ENCODE measurements at regions not wholly inside any gene's neighbourhood (a gene's known extent, or its start where the extent isn't known, plus 50 kb on each side); places are given as distances from the start of the nearest gene placed in this dataset.

- Mint-ChIP-seq H3K9me3 (no peaks in the 10 kb centered on the region), H3K27me3 (no peaks in the 10 kb centered on the region), H3K4me3 (no peak overlapping the region), H3K36me3 (ENCODE audit: low read depth) (no peaks in the 10 kb centered on the region), H3K27ac (no peak overlapping the region), H3K4me1 (peaks cover 12% of the 10 kb centered on the region)
- ATAC-seq (replicated peaks) = no peak
Observed at GRCh38 chr1:114323959-114324661, 170.4 kb upstream of the SYT6 start.

GRCh38 chr1:114322734-114323133 is 169.1 kb upstream of the SYT6 start:
- Mint-ChIP-seq H3K36me3 (ENCODE audit: low read depth) (no peaks in the 10 kb centered on the region), H3K4me3 (no peak overlapping the region), H3K27ac (no peak overlapping the region), H3K27me3 (no peaks in the 10 kb centered on the region), H3K4me1 (peaks cover 8% of the 10 kb centered on the region), H3K9me3 (no peaks in the 10 kb centered on the region)
- ATAC-seq (replicated peaks) = no peak

GRCh38 chr1:114322207-114322606 is 168.5 kb upstream of the SYT6 start:
- H3K9me3 Mint-ChIP-seq = no peaks in the 10 kb centered on the region
- ATAC-seq (replicated peaks) = no peak
- peaks cover 8% of the 10 kb centered on the region for H3K4me1 Mint-ChIP-seq
- no peak overlapping the region for H3K27ac Mint-ChIP-seq
- H3K4me3 Mint-ChIP-seq = no peak overlapping the region
- no peaks in the 10 kb centered on the region for H3K36me3 Mint-ChIP-seq (ENCODE audit: low read depth)
- H3K27me3 Mint-ChIP-seq = no peaks in the 10 kb centered on the region

- no peak for ATAC-seq (replicated peaks)
- H3K4me3 Mint-ChIP-seq = no peak overlapping the region
- H3K27ac Mint-ChIP-seq = no peak overlapping the region
- no peaks in the 10 kb centered on the region for H3K27me3 Mint-ChIP-seq
- no peaks in the 10 kb centered on the region for H3K36me3 Mint-ChIP-seq (ENCODE audit: low read depth)
- H3K4me1 Mint-ChIP-seq = peaks cover 8% of the 10 kb centered on the region
- no peaks in the 10 kb centered on the region for H3K9me3 Mint-ChIP-seq
Observed at GRCh38 chr1:114320586-114320985, 166.9 kb upstream of the SYT6 start.

- Mint-ChIP-seq H3K36me3 (ENCODE audit: low read depth) (no peaks in the 10 kb centered on the region), H3K27me3 (no peaks in the 10 kb centered on the region), H3K27ac (no peak overlapping the region), H3K9me3 (no peaks in the 10 kb centered on the region), H3K4me3 (no peak overlapping the region), H3K4me1 (peaks cover 8% of the 10 kb centered on the region)
- no peak for ATAC-seq (replicated peaks)
Observed at GRCh38 chr1:114319418-114319817, 165.7 kb upstream of the SYT6 start.

GRCh38 chr1:114318961-114319360 is 165.3 kb upstream of the SYT6 start:
- Mint-ChIP-seq H3K9me3 (no peaks in the 10 kb centered on the region), H3K36me3 (ENCODE audit: low read depth) (no peaks in the 10 kb centered on the region), H3K4me1 (peaks cover 8% of the 10 kb centered on the region), H3K27me3 (no peaks in the 10 kb centered on the region), H3K27ac (no peak overlapping the region), H3K4me3 (no peak overlapping the region)
- no peak for ATAC-seq (replicated peaks)

- Mint-ChIP-seq H3K27ac (no peak overlapping the region), H3K4me3 (no peak overlapping the region), H3K36me3 (ENCODE audit: low read depth) (no peaks in the 10 kb centered on the region), H3K4me1 (no peaks in the 10 kb centered on the region), H3K27me3 (no peaks in the 10 kb centered on the region), H3K9me3 (no peaks in the 10 kb centered on the region)
- ATAC-seq (replicated peaks) = no peak
Observed at GRCh38 chr1:114316204-114316603, 162.5 kb upstream of the SYT6 start.

GRCh38 chr1:114315631-114316030 is 162.0 kb upstream of the SYT6 start:
- Mint-ChIP-seq H3K4me3 (no peak overlapping the region), H3K4me1 (no peaks in the 10 kb centered on the region), H3K36me3 (ENCODE audit: low read depth) (no peaks in the 10 kb centered on the region), H3K27me3 (no peaks in the 10 kb centered on the region), H3K9me3 (peaks cover 4% of the 10 kb centered on the region), H3K27ac (no peak overlapping the region)
- no peak for ATAC-seq (replicated peaks)

GRCh38 chr1:114314576-114314975 is 160.9 kb upstream of the SYT6 start:
- no peaks in the 10 kb centered on the region for H3K36me3 Mint-ChIP-seq (ENCODE audit: low read depth)
- no peaks in the 10 kb centered on the region for H3K4me1 Mint-ChIP-seq
- no peaks in the 10 kb centered on the region for H3K27me3 Mint-ChIP-seq
- H3K27ac Mint-ChIP-seq = no peak overlapping the region
- no peak for ATAC-seq (replicated peaks)
- no peak overlapping the region for H3K4me3 Mint-ChIP-seq
- H3K9me3 Mint-ChIP-seq = peaks cover 5% of the 10 kb centered on the region

GRCh38 chr1:114314098-114314497 is 160.4 kb upstream of the SYT6 start:
- Mint-ChIP-seq H3K9me3 (peaks cover 5% of the 10 kb centered on the region), H3K36me3 (ENCODE audit: low read depth) (no peaks in the 10 kb centered on the region), H3K4me1 (no peaks in the 10 kb centered on the region), H3K4me3 (no peak overlapping the region), H3K27me3 (no peaks in the 10 kb centered on the region), H3K27ac (no peak overlapping the region)
- ATAC-seq (replicated peaks) = no peak

GRCh38 chr1:114310695-114311271 is 157.1 kb upstream of the SYT6 start:
- no peaks in the 10 kb centered on the region for H3K4me1 Mint-ChIP-seq

GRCh38 chr1:114302821-114303220 is 149.2 kb upstream of the SYT6 start:
- Mint-ChIP-seq H3K9me3 (no peaks in the 10 kb centered on the region), H3K27ac (no peak overlapping the region), H3K4me3 (no peak overlapping the region), H3K4me1 (no peaks in the 10 kb centered on the region), H3K27me3 (no peaks in the 10 kb centered on the region), H3K36me3 (ENCODE audit: low read depth) (no peaks in the 10 kb centered on the region)
- ATAC-seq (replicated peaks) = no peak

More at GRCh38 chr1:114310695-114311271, 157.1 kb upstream of the SYT6 start:
- no peak for ATAC-seq (replicated peaks)
- no peaks in the 10 kb centered on the region for H3K27me3 Mint-ChIP-seq
- no peaks in the 10 kb centered on the region for H3K36me3 Mint-ChIP-seq (ENCODE audit: low read depth)
- peaks cover 5% of the 10 kb centered on the region for H3K9me3 Mint-ChIP-seq
- H3K4me3 Mint-ChIP-seq = no peak overlapping the region
- H3K27ac Mint-ChIP-seq = no peak overlapping the region

GRCh38 chr1:114299331-114299975 is 145.8 kb upstream of the SYT6 start:
- H3K4me1 Mint-ChIP-seq = no peaks in the 10 kb centered on the region
- no peak for ATAC-seq (replicated peaks)
- H3K4me3 Mint-ChIP-seq = no peak overlapping the region
- H3K27me3 Mint-ChIP-seq = no peaks in the 10 kb centered on the region
- no peak overlapping the region for H3K27ac Mint-ChIP-seq
- no peaks in the 10 kb centered on the region for H3K36me3 Mint-ChIP-seq (ENCODE audit: low read depth)
- no peaks in the 10 kb centered on the region for H3K9me3 Mint-ChIP-seq

GRCh38 chr1:114298008-114298407 is 144.3 kb upstream of the SYT6 start:
- H3K27ac Mint-ChIP-seq = no peak overlapping the region
- H3K9me3 Mint-ChIP-seq = no peaks in the 10 kb centered on the region
- H3K27me3 Mint-ChIP-seq = no peaks in the 10 kb centered on the region
- no peaks in the 10 kb centered on the region for H3K36me3 Mint-ChIP-seq (ENCODE audit: low read depth)
- ATAC-seq (replicated peaks) = no peak
- H3K4me3 Mint-ChIP-seq = no peak overlapping the region
- no peaks in the 10 kb centered on the region for H3K4me1 Mint-ChIP-seq

- Mint-ChIP-seq H3K27ac (no peak overlapping the region), H3K36me3 (ENCODE audit: low read depth) (no peaks in the 10 kb centered on the region), H3K9me3 (no peaks in the 10 kb centered on the region), H3K27me3 (no peaks in the 10 kb centered on the region), H3K4me3 (no peak overlapping the region), H3K4me1 (no peaks in the 10 kb centered on the region)
- no peak for ATAC-seq (replicated peaks)
Observed at GRCh38 chr1:114296413-114296812, 142.7 kb upstream of the SYT6 start.

All from activated T-helper 17 cell treated with anti-CD3 and anti-CD28 coated beads, Interleukin-2, amount 50 U/mL, for 72 hours (primary cell).